Esophagus squamous epithelium (tissue), 4 donors: ENCODE measurements at regions not wholly inside any gene's neighbourhood (a gene's known extent, or its start where the extent isn't known, plus 50 kb on each side); places are given as distances from the start of the nearest gene placed in this dataset.

Source experiments
- POLR2A ChIP-seq, 4 donors: fragments of 450-650 bp; IDR thresholded peaks; one replicate each; pipeline ENCODE4 v1.6.1; 2017; ENCODE audit warnings: antibody characterized with exemption in 4 of 4, mild to moderate bottlenecking in 4 of 4, moderate library complexity in 3 of 4
- TF ChIP-seq, protein P1 (sequence below), 6 experiments: fragments of 450-650 bp in 4 of 6; fragments of 200-600 bp in 2 of 6; sonication (generic) in 2 of 6; IDR thresholded peaks; one replicate each; pipeline ENCODE4 v1.5.1; 2016 to 2019; ENCODE audit warnings: antibody characterized with exemption in 6 of 6, mild to moderate bottlenecking in 4 of 6, moderate library complexity in 4 of 6

DNA sequence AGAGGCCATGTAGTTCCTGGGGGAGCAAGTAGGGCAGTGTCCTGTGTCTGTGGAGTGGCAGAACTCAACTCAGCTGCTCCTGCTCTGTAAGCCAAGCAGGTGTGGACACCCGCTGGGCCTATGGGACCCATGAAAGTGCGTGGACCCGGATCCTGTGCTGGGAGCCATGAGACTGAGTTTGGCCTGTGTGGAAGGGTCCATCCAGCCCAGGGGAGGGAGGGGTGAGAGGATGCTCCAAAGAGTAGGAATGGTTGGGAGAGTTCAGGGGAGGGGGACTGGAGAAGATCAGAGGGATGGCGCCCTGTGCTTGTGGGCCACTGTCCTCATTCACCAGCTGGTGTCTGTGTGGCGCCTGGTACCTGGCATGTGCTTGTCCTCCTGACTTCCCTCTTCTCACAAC is 226.4 kb upstream of the HS6ST1 start:
- TF ChIP-seq, protein P1, sequence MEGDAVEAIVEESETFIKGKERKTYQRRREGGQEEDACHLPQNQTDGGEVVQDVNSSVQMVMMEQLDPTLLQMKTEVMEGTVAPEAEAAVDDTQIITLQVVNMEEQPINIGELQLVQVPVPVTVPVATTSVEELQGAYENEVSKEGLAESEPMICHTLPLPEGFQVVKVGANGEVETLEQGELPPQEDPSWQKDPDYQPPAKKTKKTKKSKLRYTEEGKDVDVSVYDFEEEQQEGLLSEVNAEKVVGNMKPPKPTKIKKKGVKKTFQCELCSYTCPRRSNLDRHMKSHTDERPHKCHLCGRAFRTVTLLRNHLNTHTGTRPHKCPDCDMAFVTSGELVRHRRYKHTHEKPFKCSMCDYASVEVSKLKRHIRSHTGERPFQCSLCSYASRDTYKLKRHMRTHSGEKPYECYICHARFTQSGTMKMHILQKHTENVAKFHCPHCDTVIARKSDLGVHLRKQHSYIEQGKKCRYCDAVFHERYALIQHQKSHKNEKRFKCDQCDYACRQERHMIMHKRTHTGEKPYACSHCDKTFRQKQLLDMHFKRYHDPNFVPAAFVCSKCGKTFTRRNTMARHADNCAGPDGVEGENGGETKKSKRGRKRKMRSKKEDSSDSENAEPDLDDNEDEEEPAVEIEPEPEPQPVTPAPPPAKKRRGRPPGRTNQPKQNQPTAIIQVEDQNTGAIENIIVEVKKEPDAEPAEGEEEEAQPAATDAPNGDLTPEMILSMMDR (IDR thresholded peaks at IDR 0.05) = no peak
- no peak for TF ChIP-seq POLR2A (IDR thresholded peaks at IDR 0.05)
